ENCODE measurements at regions not wholly inside any gene's neighbourhood (a gene's known extent, or its start where the extent isn't known, plus 50 kb on each side); places are given as distances from the start of the nearest gene placed in this dataset.

DNA sequence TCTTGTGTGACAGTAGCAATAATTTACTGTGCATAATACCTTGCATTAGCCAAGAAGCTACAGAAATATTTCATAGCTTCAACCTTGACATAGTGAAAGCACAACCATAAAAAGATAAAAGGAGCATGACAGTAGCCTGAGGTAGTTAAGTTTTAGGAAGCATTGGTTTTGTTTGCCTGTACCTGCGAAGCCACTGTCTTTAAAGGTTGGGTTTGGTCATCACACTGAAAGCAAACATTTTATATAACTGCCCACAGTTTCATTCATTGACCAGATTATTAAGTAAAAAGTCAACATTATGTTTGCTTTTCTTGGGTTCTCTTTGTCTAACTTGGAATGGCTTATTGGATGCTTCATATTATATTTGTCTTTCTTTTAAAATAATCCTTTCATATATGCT lies 450.1 kb upstream of the IL12A start:
- TF ChIP-seq PAX5 (IDR thresholded peaks at IDR 0.05; ENCODE audit: insufficient read depth, low read length, severe bottlenecking) (no peak), POLR2AphosphoS5 (IDR thresholded peaks at IDR 0.05; ENCODE audit: low read depth, low read length) (no peak), TAF1 (IDR thresholded peaks at IDR 0.05; ENCODE audit: low read depth, low read length) (no peak)
- DNase-seq (ENCODE audit: insufficient read length, low spot score) (no peak), FAIRE-seq (no peak)

DNA sequence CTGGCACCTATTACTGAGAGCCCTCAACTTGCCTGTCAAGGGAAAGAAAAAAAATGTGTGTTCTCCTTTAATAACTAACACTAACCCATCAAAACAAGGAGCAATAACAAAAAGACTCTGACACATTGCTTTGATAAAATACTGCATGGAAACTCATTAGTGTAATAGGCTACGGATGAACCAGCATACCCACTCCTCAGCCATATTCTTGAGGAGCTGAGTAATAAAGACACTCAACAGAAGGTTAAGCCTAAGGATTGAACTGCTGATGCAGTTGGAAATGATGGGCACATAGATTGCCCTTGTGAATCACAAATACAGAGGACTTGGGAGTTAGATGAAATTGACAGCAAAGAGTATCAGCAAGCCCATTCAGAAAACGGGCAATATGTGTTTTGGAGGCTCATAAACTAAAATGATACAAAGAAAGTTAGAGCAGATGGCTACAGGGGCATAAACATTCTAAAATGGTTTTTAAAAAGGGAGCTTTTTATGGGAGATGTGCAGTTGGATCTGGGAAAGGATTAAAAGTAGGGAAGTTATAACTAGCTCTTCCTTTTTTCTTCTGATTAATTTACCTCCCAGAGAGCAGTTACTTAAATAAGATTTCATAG lies 447.6 kb upstream of the IL12A start:
- TF ChIP-seq POLR2A (IDR thresholded peaks at IDR 0.05; ENCODE audit: low read depth, low read length) (no peak), PAX5 (IDR thresholded peaks at IDR 0.05; ENCODE audit: insufficient read depth, low read length, severe bottlenecking) (no peak), POU2F2 (IDR thresholded peaks at IDR 0.05; ENCODE audit: low read depth, low read length) (no peak), POLR2AphosphoS5 (IDR thresholded peaks at IDR 0.05; ENCODE audit: low read depth, low read length) (no peak), SPI1 (IDR thresholded peaks at IDR 0.05; ENCODE audit: low read depth, low read length) (no peak), TAF1 (IDR thresholded peaks at IDR 0.05; ENCODE audit: low read depth, low read length) (no peak)
- FAIRE-seq (no peak), DNase-seq (ENCODE audit: insufficient read length, low spot score) (no peak)

DNA sequence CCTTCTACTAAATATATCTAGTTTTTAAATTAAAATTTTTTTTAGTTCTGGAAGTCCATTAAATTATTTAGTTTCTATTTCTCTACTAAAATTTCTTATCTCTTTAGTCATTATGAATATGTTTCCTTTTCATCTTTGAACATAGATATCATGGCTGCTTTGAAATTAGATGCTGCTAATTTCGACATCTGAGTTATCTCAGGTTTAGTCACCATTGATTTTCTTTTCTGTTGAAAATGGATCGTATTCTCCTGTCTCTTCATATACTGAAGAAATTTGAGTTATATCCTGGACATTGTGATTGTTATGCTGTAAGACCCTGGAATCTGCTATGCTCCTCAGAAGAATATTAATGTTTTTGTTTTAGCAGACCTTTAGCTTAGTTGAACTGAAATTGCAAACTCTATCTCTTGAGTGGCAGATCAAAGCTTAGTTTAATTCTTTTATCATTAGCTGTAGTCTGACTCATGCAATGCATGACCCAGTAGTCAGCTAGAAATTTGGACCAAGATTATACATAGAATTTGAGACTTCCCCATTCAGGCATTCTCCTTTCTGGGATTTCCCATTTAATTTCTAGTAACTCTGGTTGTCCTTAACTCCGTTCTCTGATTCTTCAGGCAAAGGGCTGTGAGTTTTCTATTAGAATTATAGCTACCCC lies 439.8 kb upstream of the IL12A start:
- TF ChIP-seq SPI1 (IDR thresholded peaks at IDR 0.05; ENCODE audit: low read depth, low read length) = no peak
- no peak for TF ChIP-seq POU2F2 (IDR thresholded peaks at IDR 0.05; ENCODE audit: low read depth, low read length)
- no peak for TF ChIP-seq PAX5 (IDR thresholded peaks at IDR 0.05; ENCODE audit: insufficient read depth, low read length, severe bottlenecking)
- TF ChIP-seq TAF1 (IDR thresholded peaks at IDR 0.05; ENCODE audit: low read depth, low read length) = no peak
- TF ChIP-seq POLR2AphosphoS5 (IDR thresholded peaks at IDR 0.05; ENCODE audit: low read depth, low read length) = no peak
- TF ChIP-seq POLR2A (IDR thresholded peaks at IDR 0.05; ENCODE audit: low read depth, low read length) = no peak
- DNase-seq (ENCODE audit: insufficient read length, low spot score) (no peak), FAIRE-seq (no peak)

DNA sequence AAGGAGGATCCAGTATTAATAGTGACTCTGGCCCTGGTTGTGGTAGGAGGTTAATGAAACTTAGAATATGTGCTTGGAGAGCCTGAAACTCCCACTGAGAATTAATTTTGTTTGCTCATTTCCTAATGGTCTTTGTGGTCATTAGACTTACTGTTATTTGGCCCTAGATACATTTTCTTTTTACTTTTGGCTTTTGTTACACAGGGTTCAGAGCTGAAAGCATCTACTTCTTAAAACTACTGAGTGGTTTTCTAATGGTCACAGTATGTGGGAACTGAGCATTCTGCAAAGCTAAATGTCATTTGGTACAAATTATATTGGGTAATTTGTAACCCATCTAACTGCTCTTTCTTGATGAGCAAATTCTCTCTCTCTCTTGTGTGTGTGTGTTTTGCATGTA lies 433.4 kb upstream of the IL12A start:
- TF ChIP-seq POU2F2 (IDR thresholded peaks at IDR 0.05; ENCODE audit: low read depth, low read length) (no peak), PAX5 (IDR thresholded peaks at IDR 0.05; ENCODE audit: insufficient read depth, low read length, severe bottlenecking) (no peak), POLR2A (IDR thresholded peaks at IDR 0.05; ENCODE audit: low read depth, low read length) (no peak), SPI1 (IDR thresholded peaks at IDR 0.05; ENCODE audit: low read depth, low read length) (no peak), POLR2AphosphoS5 (IDR thresholded peaks at IDR 0.05; ENCODE audit: low read depth, low read length) (no peak), TAF1 (IDR thresholded peaks at IDR 0.05; ENCODE audit: low read depth, low read length) (no peak)
- DNase-seq (ENCODE audit: insufficient read length, low spot score) = no peak
- no peak for FAIRE-seq

DNA sequence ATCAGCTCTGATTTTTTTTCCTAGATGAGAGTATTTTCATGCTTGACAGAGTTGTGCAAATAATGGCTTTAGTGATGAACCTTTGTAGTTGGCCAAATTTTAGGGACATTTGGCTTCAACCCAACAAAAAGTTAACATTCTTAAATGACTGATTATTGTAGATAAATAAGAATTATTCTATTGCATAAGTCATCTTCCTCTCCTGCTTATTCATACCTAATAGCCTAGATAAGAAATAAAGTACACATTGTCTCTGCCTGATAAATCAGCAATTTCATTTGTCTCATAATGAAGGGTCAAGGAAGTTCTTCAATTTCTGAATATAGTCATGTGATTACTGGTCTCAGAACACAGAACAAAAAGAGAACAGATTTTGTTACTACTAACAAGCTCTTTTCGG lies 428.9 kb upstream of the IL12A start:
- DNase-seq (ENCODE audit: insufficient read length, low spot score) (no peak), FAIRE-seq (no peak)
- TF ChIP-seq PAX5 (IDR thresholded peaks at IDR 0.05; ENCODE audit: insufficient read depth, low read length, severe bottlenecking) (no peak), POLR2AphosphoS5 (IDR thresholded peaks at IDR 0.05; ENCODE audit: low read depth, low read length) (no peak), TAF1 (IDR thresholded peaks at IDR 0.05; ENCODE audit: low read depth, low read length) (no peak), POU2F2 (IDR thresholded peaks at IDR 0.05; ENCODE audit: low read depth, low read length) (no peak), POLR2A (IDR thresholded peaks at IDR 0.05; ENCODE audit: low read depth, low read length) (no peak), SPI1 (IDR thresholded peaks at IDR 0.05; ENCODE audit: low read depth, low read length) (no peak)

DNA sequence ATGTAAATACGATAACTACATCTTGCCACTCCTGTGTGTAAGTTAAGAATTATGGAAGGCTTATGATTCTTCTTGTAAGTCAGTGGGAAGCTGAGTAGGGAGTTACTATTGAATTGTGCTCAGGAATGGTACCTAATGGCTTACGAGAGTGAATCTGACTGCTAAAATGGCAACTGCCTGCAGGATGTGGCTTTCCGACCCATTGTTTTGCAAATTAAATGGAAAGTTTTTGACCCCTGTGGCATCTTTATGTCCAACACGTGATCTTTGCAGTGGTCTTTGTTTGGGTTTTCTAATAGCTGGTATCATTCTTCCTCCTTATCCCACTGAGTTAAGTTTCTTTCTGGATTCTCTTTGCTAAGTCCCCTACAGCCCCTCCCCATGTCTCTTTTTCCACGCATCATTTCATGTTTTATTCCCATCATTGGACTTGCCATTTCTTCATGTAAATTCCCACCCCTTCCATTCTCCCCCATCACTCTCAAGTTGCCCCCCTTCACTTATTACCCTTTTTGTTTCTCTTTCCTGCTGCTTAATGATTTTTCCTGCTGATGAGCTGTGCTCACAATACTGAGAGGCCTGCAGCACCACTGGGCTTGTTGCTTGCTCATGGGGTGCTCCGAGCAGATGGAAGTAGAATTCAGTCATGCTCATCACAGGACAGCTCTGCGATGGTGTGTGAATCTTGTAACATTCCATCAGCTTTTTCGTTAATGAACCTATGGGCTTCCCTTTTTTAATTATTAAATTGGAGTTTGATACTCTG lies 428.2 kb upstream of the IL12A start:
- no peak for DNase-seq (ENCODE audit: insufficient read length, low spot score)
- FAIRE-seq = no peak
- TF ChIP-seq TAF1 (IDR thresholded peaks at IDR 0.05; ENCODE audit: low read depth, low read length) (no peak), POU2F2 (IDR thresholded peaks at IDR 0.05; ENCODE audit: low read depth, low read length) (no peak), POLR2AphosphoS5 (IDR thresholded peaks at IDR 0.05; ENCODE audit: low read depth, low read length) (no peak), POLR2A (IDR thresholded peaks at IDR 0.05; ENCODE audit: low read depth, low read length) (no peak), SPI1 (IDR thresholded peaks at IDR 0.05; ENCODE audit: low read depth, low read length) (no peak), PAX5 (IDR thresholded peaks at IDR 0.05; ENCODE audit: insufficient read depth, low read length, severe bottlenecking) (no peak)

DNA sequence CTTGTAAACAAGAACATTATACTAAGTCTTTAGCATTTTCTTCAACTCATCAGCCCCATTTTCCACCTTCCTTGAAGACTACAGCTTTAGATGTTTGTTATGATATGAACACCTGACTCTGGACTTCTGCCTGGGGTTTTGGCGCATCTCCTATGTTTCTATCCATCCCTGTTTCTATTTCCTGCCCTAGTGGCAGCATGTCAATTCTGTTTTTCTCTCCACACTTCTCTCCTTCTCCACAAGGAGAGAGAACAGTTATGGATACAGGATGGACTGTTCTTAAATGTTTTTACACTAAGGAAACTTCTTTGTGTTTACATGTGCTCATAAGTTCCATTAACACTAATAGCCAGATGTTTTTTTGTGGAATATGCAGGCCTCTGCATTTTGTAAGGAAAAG lies 423.3 kb upstream of the IL12A start:
- DNase-seq (ENCODE audit: insufficient read length, low spot score) (no peak), FAIRE-seq (no peak)
- no peak for TF ChIP-seq POLR2AphosphoS5 (IDR thresholded peaks at IDR 0.05; ENCODE audit: low read depth, low read length)
- TF ChIP-seq SPI1 (IDR thresholded peaks at IDR 0.05; ENCODE audit: low read depth, low read length) = no peak
- TF ChIP-seq POLR2A (IDR thresholded peaks at IDR 0.05; ENCODE audit: low read depth, low read length) = no peak
- TF ChIP-seq TAF1 (IDR thresholded peaks at IDR 0.05; ENCODE audit: low read depth, low read length) = no peak
- TF ChIP-seq PAX5 (IDR thresholded peaks at IDR 0.05; ENCODE audit: insufficient read depth, low read length, severe bottlenecking) = no peak
- TF ChIP-seq POU2F2 (IDR thresholded peaks at IDR 0.05; ENCODE audit: low read depth, low read length) = no peak

DNA sequence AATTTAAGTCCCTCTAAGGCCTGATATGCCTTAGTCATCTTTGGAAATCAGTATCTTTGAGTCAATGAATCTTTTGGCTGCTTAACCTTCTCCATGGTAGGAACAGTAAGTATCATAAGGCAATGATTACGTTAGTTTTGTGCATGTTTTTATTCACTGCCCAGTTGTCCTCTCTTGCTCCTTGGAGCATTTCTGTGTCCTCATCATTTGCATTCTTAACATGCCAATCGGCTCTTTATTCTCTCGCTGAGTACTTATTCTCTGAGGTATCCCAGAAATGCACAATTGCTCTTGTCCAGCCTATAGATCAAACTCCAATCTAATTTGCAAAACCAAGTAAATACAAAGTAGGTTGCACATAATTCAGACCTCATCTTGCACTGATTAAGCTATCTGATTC lies 405.0 kb upstream of the IL12A start:
- FAIRE-seq = no peak
- TF ChIP-seq PAX5 (IDR thresholded peaks at IDR 0.05; ENCODE audit: insufficient read depth, low read length, severe bottlenecking) (no peak), POLR2AphosphoS5 (IDR thresholded peaks at IDR 0.05; ENCODE audit: low read depth, low read length) (no peak), TAF1 (IDR thresholded peaks at IDR 0.05; ENCODE audit: low read depth, low read length) (no peak), SPI1 (IDR thresholded peaks at IDR 0.05; ENCODE audit: low read depth, low read length) (no peak), POU2F2 (IDR thresholded peaks at IDR 0.05; ENCODE audit: low read depth, low read length) (no peak), POLR2A (IDR thresholded peaks at IDR 0.05; ENCODE audit: low read depth, low read length) (no peak)
- no peak for DNase-seq (ENCODE audit: insufficient read length, low spot score)

DNA sequence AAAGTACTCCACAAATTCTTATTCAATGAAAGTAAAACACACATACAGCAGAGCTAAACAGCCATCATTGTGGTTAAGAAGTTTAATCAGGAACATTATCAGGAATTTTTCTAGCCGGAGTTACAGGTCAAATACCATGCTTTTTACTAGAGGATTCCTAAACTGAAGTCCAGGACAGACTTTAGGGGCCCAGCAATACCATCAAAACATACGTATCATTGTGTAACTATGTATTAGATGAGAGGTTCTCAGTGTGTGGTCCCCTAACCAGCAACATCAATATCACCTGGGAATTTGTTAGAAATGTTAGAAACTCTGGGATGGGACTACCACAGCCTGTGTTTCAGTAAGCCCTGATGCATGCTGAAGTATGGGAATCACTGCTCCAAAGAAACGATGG lies 404.2 kb upstream of the IL12A start:
- no peak for FAIRE-seq
- DNase-seq (ENCODE audit: insufficient read length, low spot score) = no peak
- TF ChIP-seq POLR2AphosphoS5 (IDR thresholded peaks at IDR 0.05; ENCODE audit: low read depth, low read length) (no peak), TAF1 (IDR thresholded peaks at IDR 0.05; ENCODE audit: low read depth, low read length) (no peak), PAX5 (IDR thresholded peaks at IDR 0.05; ENCODE audit: insufficient read depth, low read length, severe bottlenecking) (no peak), POLR2A (IDR thresholded peaks at IDR 0.05; ENCODE audit: low read depth, low read length) (no peak), SPI1 (IDR thresholded peaks at IDR 0.05; ENCODE audit: low read depth, low read length) (no peak), POU2F2 (IDR thresholded peaks at IDR 0.05; ENCODE audit: low read depth, low read length) (no peak)
